ENCODE measurements at regions not wholly inside any gene's neighbourhood (a gene's known extent, or its start where the extent isn't known, plus 50 kb on each side); places are given as distances from the start of the nearest gene placed in this dataset.
"Not testable (repeated sequence)": the region's sequence is repeated elsewhere in the genome, so short reads cannot be mapped to it uniquely, and the experiment has no call there.

GRCh38 chr11:41666951-41667653, 207.7 kb upstream of the LRRC4C start:
- FAIRE-seq (no peak), DNase-seq (ENCODE audit: extremely low spot score, insufficient read length, low read depth) (no peak)

- DNase-seq (ENCODE audit: extremely low spot score, insufficient read length, low read depth) (no peak), FAIRE-seq (no peak)
Observed at GRCh38 chr11:41675205-41675604, 215.8 kb upstream of the LRRC4C start.

- no peak for FAIRE-seq
- no peak for DNase-seq (ENCODE audit: extremely low spot score, insufficient read length, low read depth)
Observed at GRCh38 chr11:41713030-41713429, 253.6 kb upstream of the LRRC4C start.

- no peak for DNase-seq (ENCODE audit: extremely low spot score, insufficient read length, low read depth)
- FAIRE-seq, result no peak
Observed at GRCh38 chr11:41714101-41714500, 254.6 kb upstream of the LRRC4C start.

- FAIRE-seq, result no peak
Observed at GRCh38 chr11:41716862-41717261, 257.4 kb upstream of the LRRC4C start.

GRCh38 chr11:41720761-41721160, 261.3 kb upstream of the LRRC4C start:
- FAIRE-seq, result no peak

More at GRCh38 chr11:41716862-41717261, 257.4 kb upstream of the LRRC4C start:
- no peak for DNase-seq (ENCODE audit: extremely low spot score, insufficient read length, low read depth)

GRCh38 chr11:41728161-41728560, 268.7 kb upstream of the LRRC4C start:
- not testable (repeated sequence) for FAIRE-seq; DNase-seq (ENCODE audit: extremely low spot score, insufficient read length, low read depth)

More at GRCh38 chr11:41720761-41721160, 261.3 kb upstream of the LRRC4C start:
- no peak for DNase-seq (ENCODE audit: extremely low spot score, insufficient read length, low read depth)

- no peak for FAIRE-seq
- no peak for DNase-seq (ENCODE audit: extremely low spot score, insufficient read length, low read depth)
Observed at GRCh38 chr11:41775296-41775695, 315.8 kb upstream of the LRRC4C start.

GRCh38 chr11:41779401-41779960, 320.0 kb upstream of the LRRC4C start:
- DNase-seq (ENCODE audit: extremely low spot score, insufficient read length, low read depth) (no peak), FAIRE-seq (no peak)

- no peak for DNase-seq (ENCODE audit: extremely low spot score, insufficient read length, low read depth)
- no peak for FAIRE-seq
Observed at GRCh38 chr11:41781441-41781840, 322.0 kb upstream of the LRRC4C start.

- FAIRE-seq, result no peak
- no peak for DNase-seq (ENCODE audit: extremely low spot score, insufficient read length, low read depth)
Observed at GRCh38 chr11:41784513-41785335, 325.3 kb upstream of the LRRC4C start.

- DNase-seq (ENCODE audit: extremely low spot score, insufficient read length, low read depth) (no peak), FAIRE-seq (no peak)
Observed at GRCh38 chr11:41786087-41786486, 326.6 kb upstream of the LRRC4C start.

GRCh38 chr11:41788177-41788576, 328.7 kb upstream of the LRRC4C start:
- no peak for FAIRE-seq
- DNase-seq (ENCODE audit: extremely low spot score, insufficient read length, low read depth), result no peak

- no peak for DNase-seq (ENCODE audit: extremely low spot score, insufficient read length, low read depth)
- FAIRE-seq, result no peak
Observed at GRCh38 chr11:41789376-41789775, 329.9 kb upstream of the LRRC4C start.

- FAIRE-seq (no peak), DNase-seq (ENCODE audit: extremely low spot score, insufficient read length, low read depth) (no peak)
Observed at GRCh38 chr11:41795004-41795403, 335.6 kb upstream of the LRRC4C start.

- FAIRE-seq (no peak), DNase-seq (ENCODE audit: extremely low spot score, insufficient read length, low read depth) (no peak)
Observed at GRCh38 chr11:41799754-41800153, 340.3 kb upstream of the LRRC4C start.

- FAIRE-seq, result no peak
- no peak for DNase-seq (ENCODE audit: extremely low spot score, insufficient read length, low read depth)
Observed at GRCh38 chr11:41803895-41804294, 344.4 kb upstream of the LRRC4C start.

GRCh38 chr11:41816396-41816795, 356.9 kb upstream of the LRRC4C start:
- FAIRE-seq (no peak), DNase-seq (ENCODE audit: extremely low spot score, insufficient read length, low read depth) (no peak)

GRCh38 chr11:41824287-41824686, 364.8 kb upstream of the LRRC4C start:
- FAIRE-seq; DNase-seq (ENCODE audit: extremely low spot score, insufficient read length, low read depth): not testable (repeated sequence)

GRCh38 chr11:41826085-41826484, 366.6 kb upstream of the LRRC4C start:
- FAIRE-seq, result no peak
- no peak for DNase-seq (ENCODE audit: extremely low spot score, insufficient read length, low read depth)

- FAIRE-seq, result no peak
- DNase-seq (ENCODE audit: extremely low spot score, insufficient read length, low read depth), result no peak
Observed at GRCh38 chr11:41836431-41836830, 377.0 kb upstream of the LRRC4C start.
